ENCODE measurements at regions not wholly inside any gene's neighbourhood (a gene's known extent, or its start where the extent isn't known, plus 50 kb on each side); places are given as distances from the start of the nearest gene placed in this dataset.

- TF ChIP-seq CTCF (IDR thresholded peaks at IDR 0.05) (no peak), POLR2A (IDR thresholded peaks at IDR 0.05) (no peak)
Measured at GRCh38 chr7:16993543-16993942, 111.8 kb upstream of the AGR3 start.
